HG03097 (cell line): ENCODE measurements at regions not wholly inside any gene's neighbourhood (a gene's known extent, or its start where the extent isn't known, plus 50 kb on each side); places are given as distances from the start of the nearest gene placed in this dataset.
"Not testable (repeated sequence)": the region's sequence is repeated elsewhere in the genome, so short reads cannot be mapped to it uniquely, and the experiment has no call there.

Source experiments
- ATAC-seq: cut with Tn5 transposase; IDR thresholded peaks from one replicate; pipeline ENCODE4 v1.9.1; 2021; ENCODE audit not compliant: unreplicated experiment, low FRiP score

DNA sequence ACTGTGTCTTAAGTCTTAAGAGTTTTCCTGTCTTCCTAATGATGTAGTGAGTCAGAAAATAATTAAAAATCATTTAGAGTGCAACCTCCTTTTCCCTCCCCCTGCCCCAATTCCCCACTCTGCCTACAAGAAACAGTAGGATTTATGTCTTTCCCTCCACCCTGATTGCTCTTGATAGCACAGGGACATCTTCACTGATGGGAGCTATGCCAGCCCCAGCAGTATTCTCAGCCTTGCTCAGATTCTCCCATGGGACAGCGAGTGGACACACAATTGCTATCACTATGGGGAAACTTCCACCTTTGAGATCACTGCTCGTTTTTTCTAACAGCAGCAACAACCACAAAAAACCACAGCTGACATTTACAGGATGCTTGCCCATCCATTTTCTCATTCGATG, 216.6 kb upstream of the PLXNA2 start:
- ATAC-seq = no peak

DNA sequence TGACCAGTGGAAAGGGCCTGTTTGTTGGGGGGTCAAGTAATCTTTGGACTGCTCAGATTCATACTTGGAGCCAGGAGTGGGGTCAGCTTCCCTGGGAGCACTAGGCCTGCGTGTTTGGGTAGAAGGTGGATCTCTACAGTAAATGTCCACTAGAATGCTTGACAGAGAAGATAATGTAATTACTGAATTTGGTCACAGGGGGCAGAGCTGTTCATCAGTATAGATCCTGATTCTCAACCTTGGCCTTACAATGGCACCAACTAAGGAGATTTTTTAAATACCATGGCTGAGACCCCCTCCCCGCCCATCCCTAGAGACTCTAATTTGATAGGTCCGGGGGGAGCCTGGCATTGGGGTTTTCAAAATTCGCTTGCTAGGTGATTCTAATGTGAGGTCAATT, 217.5 kb upstream of the PLXNA2 start:
- ATAC-seq = no peak

- no peak for ATAC-seq
Observed at GRCh38 chr1:208462761-208463160, 218.6 kb upstream of the PLXNA2 start.

DNA sequence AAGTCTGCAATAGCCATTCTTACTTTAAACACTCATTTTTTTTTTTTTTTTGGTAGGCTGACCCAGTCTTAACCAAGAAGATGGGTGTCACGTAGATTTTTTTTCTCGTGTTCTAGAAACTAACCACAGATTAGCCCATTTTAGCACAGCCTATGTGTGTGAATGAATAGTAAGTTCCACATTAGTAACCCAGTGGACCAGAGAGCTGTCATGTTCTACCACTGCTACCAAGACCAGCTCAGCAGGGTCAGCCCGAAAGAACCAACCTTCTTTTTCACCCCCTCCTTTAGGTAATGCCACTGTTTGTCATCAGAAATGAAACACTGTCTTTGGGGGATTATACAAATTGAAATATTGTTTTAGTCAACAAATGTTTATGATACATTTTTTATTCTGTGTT, 221.1 kb upstream of the PLXNA2 start:
- no peak for ATAC-seq

- no peak for ATAC-seq
Observed at GRCh38 chr1:208465786-208466590, 221.8 kb upstream of the PLXNA2 start.

DNA sequence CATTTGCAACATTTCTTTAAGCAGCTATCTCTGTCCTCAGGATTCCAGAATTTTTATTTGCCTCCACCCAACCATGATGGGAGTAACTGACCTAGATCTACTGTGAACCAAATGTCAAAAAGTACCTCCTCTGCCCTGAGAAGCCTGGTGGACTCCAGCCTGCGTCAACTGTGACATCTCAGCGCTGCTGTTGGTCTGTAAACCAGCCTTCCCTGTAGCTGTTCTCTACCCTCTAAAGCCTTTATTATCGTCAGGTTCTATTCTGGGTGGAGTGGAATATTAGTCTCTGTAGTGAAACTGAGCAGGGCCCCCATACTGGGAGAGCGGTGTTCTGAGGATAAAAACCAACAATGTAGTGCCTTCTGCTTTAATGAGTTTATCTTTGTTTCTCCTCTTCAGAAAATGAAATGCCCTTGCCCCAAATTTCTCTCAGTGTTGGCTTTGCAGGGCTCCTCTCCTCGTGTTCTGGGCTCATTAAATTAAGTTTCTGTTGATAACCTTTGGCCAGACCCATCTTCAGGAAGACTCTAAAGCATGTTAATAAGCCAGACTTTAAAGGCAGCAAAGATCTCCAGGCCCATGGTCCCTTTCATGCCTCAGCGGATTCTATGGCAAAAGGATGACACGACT, 223.1 kb upstream of the PLXNA2 start:
- ATAC-seq = no peak

GRCh38 chr1:208475449-208475848, 231.3 kb upstream of the PLXNA2 start:
- no peak for ATAC-seq

DNA sequence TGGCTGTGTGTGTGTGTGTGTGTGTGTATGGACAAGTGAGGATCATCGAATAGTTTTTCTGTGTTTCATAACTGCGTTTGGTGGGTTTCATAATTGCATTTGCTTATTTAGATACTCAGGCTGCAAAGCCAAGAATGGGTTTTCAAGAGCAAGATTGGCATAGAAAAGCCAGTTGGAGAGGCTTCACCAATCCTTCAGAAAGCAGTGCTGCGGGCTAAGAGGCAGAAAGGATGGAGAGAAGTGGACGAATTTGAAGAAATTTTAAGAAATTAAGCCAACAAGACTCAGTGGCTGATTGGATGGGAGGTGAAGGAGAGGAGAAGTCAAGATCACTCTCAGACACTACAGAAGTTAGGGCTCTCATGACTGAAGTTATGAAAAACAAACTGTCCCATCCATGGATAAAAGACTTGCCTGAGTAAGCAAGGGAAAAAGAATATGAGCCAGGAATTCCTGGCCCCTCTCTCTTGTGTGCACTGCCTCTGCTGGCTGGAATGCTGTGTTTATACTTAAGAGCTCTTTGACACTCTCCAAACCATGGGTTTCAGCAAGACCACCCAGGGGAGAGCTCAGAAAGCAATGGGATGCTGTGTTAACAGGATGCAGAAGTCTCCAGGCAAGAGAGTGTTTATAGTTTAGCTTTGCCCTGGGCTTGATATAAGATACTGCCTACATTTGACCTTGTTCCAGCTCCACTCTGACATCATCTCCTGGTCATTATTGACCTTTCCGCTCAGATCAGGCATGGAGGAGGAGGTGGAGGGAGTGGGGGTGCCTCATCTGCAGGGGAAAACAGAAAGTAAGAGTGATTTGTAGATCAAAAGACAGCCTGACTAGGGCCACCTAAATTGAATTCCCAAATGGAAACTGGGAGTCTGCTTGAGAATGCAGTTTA, 232.0 kb upstream of the PLXNA2 start:
- no peak for ATAC-seq

GRCh38 chr1:208476846-208477170, 232.6 kb upstream of the PLXNA2 start:
- no peak for ATAC-seq

GRCh38 chr1:208479435-208479834, 235.3 kb upstream of the PLXNA2 start:
- no peak for ATAC-seq

GRCh38 chr1:208485512-208485911, 241.3 kb upstream of the PLXNA2 start:
- ATAC-seq = no peak

DNA sequence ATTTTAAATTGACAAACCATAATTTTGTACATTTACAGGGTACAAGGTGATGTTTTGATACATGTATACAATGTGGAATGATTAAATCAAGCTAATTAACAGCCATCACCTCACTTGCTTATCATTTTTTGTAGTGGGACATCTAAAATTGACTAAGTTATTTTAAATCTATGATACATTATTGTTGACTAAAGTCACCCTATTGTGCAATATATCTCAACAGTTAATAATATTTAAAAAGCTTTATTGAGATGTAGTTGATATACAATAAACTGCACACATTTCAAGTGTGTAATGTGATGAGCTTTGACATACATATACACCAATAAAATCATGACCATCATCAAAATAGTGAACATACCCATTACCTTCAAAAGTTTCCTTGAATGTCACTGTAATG, 242.5 kb upstream of the PLXNA2 start:
- no peak for ATAC-seq

GRCh38 chr1:208488432-208488831, 244.2 kb upstream of the PLXNA2 start:
- not testable (repeated sequence) for ATAC-seq

GRCh38 chr1:208496467-208497371, 252.5 kb upstream of the PLXNA2 start:
- no peak for ATAC-seq

DNA sequence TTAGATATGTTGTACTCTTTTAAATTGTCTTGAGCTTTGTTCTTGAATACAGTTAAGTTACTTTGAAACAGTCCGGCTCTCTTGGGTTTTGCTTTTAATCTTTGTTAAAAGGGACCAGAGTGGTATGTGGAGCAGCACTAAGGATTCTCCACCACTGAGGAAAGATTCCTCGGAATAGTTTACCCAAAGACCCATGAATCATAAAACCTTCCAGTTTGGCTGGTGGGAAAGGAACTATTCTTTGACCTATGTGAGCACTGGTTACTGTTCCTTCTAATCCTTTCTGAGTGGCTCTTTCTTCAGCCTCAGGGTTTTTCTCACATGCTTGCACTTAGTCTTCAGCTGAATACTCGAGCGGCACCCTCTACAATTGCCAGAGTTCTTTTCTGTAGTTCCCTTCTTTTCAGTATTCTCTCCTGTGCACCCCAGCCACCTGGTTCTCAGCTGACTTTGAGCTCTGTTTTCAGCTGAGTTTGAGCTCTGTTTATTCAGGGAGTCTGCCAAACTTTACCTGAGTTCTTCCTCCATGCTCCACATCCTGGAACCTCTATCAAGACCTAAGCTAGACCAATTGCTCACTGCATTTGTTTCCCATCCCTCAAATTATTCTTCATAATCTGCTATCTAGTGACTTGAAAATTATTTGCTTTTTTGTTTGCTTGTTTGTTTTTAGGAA, 253.8 kb upstream of the PLXNA2 start:
- no peak for ATAC-seq

DNA sequence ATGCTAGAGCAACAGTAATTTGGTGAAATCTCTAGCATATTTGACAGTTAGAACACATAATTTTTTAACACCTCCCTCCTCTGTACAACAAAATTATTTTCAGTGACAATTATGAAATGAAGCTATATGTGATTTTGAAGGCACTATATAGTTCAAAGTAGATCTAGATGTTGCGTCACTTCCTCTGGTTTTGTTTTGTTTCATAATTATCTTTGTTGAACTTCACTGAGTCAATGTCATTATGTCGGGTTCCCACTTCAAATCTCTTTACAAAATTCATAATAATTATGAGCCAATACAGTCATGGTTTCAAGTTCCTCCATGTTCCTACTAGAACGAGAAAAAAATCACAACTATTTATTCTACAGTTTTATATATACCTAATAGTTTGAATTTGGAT, 254.8 kb upstream of the PLXNA2 start:
- ATAC-seq = no peak

DNA sequence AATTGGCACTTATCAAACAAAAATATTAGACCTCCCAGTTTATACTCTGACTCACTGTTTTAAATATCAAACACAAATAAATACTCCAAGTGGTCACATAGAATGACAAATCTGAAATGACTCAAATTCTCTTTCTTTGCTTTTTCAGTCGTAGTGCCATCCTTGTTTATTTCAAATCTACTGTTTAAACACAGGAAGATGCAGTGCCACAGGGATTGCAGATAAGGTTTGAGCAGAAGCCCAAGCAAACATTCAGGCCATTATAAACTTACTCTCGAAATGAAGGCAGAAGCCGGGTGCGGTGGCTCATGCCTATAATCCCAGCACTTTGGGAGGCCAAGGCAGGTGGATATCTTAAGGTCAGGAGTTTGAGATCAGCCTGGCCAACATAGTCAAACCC, 255.4 kb upstream of the PLXNA2 start:
- ATAC-seq = no peak

DNA sequence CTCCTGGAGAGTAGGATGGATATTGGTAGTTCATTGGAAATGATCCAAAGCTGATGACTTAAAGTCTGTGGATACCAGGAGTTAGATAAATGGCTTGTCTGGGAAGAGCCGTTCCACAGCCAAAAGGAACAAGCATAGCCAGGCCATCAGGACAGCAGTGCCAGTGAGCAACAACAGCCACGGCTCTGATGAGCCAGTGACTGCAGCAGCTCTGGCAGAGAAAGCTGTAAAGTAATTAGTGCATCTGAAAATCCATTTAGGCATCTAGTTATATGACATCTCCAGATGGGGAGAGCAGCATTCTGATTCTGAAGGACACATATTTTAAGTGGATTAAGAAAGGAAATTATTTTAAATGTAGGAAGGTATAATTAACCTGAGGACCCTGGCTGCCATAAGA, 256.2 kb upstream of the PLXNA2 start:
- no peak for ATAC-seq

DNA sequence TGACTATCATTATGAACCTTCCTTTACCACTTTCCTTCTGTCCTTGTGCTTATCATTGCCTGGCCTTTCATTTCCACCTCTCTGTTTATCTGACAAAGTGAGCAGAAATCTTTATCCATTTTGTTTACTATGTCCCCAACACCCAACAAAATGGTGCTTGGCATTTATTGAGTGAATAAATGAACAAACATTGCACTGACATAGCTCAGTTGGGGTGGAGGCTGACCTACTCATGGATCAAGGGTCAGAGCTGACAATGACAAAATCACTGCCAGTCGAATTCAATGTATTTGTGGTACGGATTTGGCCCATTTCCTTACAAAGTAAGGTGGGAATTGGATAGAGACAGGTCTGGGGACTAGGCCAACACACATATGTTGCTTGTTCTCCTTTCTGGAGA, 257.4 kb upstream of the PLXNA2 start:
- no peak for ATAC-seq

DNA sequence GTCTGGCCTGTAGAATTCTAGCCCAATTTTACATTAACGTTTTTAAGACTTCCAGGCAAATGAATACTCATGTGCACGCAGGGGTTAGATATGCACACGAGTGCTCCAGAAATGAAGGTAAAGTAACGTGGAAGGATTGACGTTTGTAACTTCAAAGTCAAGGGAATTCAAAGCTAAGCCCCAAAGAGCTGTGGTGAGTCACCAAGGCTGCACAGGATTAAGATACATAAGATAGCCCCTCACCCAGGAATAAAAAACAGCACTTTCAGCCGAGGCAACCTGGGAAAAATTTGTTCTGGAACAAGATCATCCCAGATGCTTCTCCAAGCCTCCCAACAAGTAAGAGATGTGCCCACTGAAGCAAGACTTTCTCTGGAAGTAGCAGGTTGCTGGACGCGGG, 259.6 kb upstream of the PLXNA2 start:
- no peak for ATAC-seq
